ENCODE measurements at regions not wholly inside any gene's neighbourhood (a gene's known extent, or its start where the extent isn't known, plus 50 kb on each side); places are given as distances from the start of the nearest gene placed in this dataset.

DNA sequence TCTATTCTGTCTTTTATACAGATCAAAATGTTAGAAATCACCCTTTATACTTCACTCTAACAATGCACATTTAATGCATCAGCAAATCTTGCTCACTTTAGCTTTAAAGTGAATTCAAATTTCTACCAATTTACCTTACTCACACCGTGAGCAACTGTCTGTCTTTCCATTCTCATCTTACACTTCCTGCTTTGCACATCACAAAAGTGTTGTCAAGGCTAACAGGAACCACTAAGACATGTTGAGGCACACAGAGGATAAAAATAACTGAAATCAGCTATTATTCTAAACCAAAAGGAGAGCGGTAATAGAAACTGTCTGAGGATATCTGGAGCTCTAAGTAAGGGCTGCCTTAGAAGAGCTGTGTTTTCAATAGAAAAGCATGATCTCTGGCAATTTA is 519.9 kb downstream of the ZBBX start:
- TF ChIP-seq, protein P1, sequence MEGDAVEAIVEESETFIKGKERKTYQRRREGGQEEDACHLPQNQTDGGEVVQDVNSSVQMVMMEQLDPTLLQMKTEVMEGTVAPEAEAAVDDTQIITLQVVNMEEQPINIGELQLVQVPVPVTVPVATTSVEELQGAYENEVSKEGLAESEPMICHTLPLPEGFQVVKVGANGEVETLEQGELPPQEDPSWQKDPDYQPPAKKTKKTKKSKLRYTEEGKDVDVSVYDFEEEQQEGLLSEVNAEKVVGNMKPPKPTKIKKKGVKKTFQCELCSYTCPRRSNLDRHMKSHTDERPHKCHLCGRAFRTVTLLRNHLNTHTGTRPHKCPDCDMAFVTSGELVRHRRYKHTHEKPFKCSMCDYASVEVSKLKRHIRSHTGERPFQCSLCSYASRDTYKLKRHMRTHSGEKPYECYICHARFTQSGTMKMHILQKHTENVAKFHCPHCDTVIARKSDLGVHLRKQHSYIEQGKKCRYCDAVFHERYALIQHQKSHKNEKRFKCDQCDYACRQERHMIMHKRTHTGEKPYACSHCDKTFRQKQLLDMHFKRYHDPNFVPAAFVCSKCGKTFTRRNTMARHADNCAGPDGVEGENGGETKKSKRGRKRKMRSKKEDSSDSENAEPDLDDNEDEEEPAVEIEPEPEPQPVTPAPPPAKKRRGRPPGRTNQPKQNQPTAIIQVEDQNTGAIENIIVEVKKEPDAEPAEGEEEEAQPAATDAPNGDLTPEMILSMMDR (optimal IDR thresholded peaks at IDR 0.05 in 1 of 3, IDR thresholded peaks at IDR 0.05 in 1 of 3, conservative IDR thresholded peaks at IDR 0.05 in 1 of 3; ENCODE audit: extremely low read depth in 1 of 3, insufficient read depth in 2 of 3, low read length in 3 of 3), result no peak
- no peak for TF ChIP-seq EZH2 (IDR thresholded peaks at IDR 0.05; ENCODE audit: low read length)

All from keratinocyte (primary cell).